CD8-positive, alpha-beta memory T cell (primary cell): ENCODE measurements at regions not wholly inside any gene's neighbourhood (a gene's known extent, or its start where the extent isn't known, plus 50 kb on each side); places are given as distances from the start of the nearest gene placed in this dataset.

Experiments
- CTCF ChIA-PET: fragments of 350-600 bp; sonication (Branson Sonifier 250); formaldehyde crosslinking; loops from one replicate; lab custom pipeline; 2021; ENCODE audit warnings: antibody characterized with exemption; lab: Charles Lee
- POLR2A ChIA-PET: fragments of 350-600 bp; sonication (Branson Sonifier 250); formaldehyde crosslinking; loops from one replicate; lab custom pipeline; 2021; ENCODE audit warnings: antibody characterized with exemption; lab: Charles Lee
- DNase-seq, 5 donors: peaks; one replicate each; pipeline versions ENCODE4 v3.0.0 to v3.0.0-alpha.2; 2020 to 2022; ENCODE audit warnings: mixed read lengths in 1 of 5
- H3K27ac ChIP-seq: one replicate; pipeline ENCODE4 v1.7.0; 2013; ENCODE audit warnings: low read depth, mild to moderate bottlenecking, low read length, moderate library complexity
- H3K27me3 ChIP-seq: 2 replicates; pipeline ENCODE4 v1.7.0; 2013; ENCODE audit warnings: low read length, mild to moderate bottlenecking; ENCODE audit not compliant: insufficient read depth, poor library complexity, severe bottlenecking
- H3K36me3 ChIP-seq: 2 replicates; pipeline ENCODE4 v1.7.0; 2013; ENCODE audit warnings: mild to moderate bottlenecking, low read length, moderate library complexity; ENCODE audit not compliant: insufficient read depth
- H3K4me1 ChIP-seq: 2 replicates; pipeline ENCODE4 v1.7.0; 2013; ENCODE audit warnings: mild to moderate bottlenecking, low read length, moderate library complexity; ENCODE audit not compliant: insufficient read depth
- H3K4me3 ChIP-seq: 2 replicates; pipeline ENCODE4 v1.7.0; 2013; ENCODE audit warnings: mild to moderate bottlenecking, low read length
- H3K9me3 ChIP-seq: 2 replicates; pipeline ENCODE4 v1.7.0; 2013; ENCODE audit warnings: mild to moderate bottlenecking, low read length
- H3K27ac Mint-ChIP-seq, 8 donors: one replicate each; pipeline ENCODE4 v1.8.0; 2020 to 2021; ENCODE audit warnings: mixed read lengths in 8 of 8, mild to moderate bottlenecking in 6 of 8, inconsistent platforms in 3 of 8, moderate library complexity in 3 of 8
- H3K27me3 Mint-ChIP-seq, 2 donors: one replicate each; pipeline ENCODE4 v1.8.0; 2020 to 2021; ENCODE audit warnings: mixed read lengths in 2 of 2, mild to moderate bottlenecking in 1 of 2, moderate library complexity in 1 of 2
- H3K36me3 Mint-ChIP-seq, 3 donors: one replicate each; pipeline ENCODE4 v1.8.0; 2020 to 2021; ENCODE audit warnings: mixed read lengths in 3 of 3, inconsistent platforms in 1 of 3, mild to moderate bottlenecking in 1 of 3
- H3K4me1 Mint-ChIP-seq, 3 donors: one replicate each; pipeline ENCODE4 v1.8.0; 2020 to 2021; ENCODE audit warnings: mixed read lengths in 3 of 3, inconsistent platforms in 1 of 3, mild to moderate bottlenecking in 1 of 3
- H3K4me3 Mint-ChIP-seq, 7 donors: one replicate each; pipeline ENCODE4 v1.8.0; 2020 to 2021; ENCODE audit warnings: mixed read lengths in 7 of 7, mild to moderate bottlenecking in 6 of 7, moderate library complexity in 4 of 7, inconsistent platforms in 2 of 7
- H3K9me3 Mint-ChIP-seq, 5 donors: one replicate each; pipeline ENCODE4 v1.8.0; 2020 to 2022; ENCODE audit warnings: mixed read lengths in 5 of 5, mild to moderate bottlenecking in 3 of 5, moderate library complexity in 2 of 5, inconsistent platforms in 1 of 5

GRCh38 chr6:73964241-73964854 is 268.3 kb downstream of the CD109 start:
- DNase-seq: no peak
- no peak overlapping the region for H3K4me3 Mint-ChIP-seq
- CTCF ChIA-PET: no interaction called here

GRCh38 chr6:73962884-73963283 is 266.9 kb downstream of the CD109 start:
- Mint-ChIP-seq H3K27me3 (peaks cover 0 to 6% of the 10 kb centered on the region in 2 donors), H3K36me3 (no peaks in the 10 kb centered on the region), H3K4me3 (no peak overlapping the region), H3K4me1 (no peaks in the 10 kb centered on the region), H3K27ac (no peak overlapping the region), H3K9me3 (peaks cover 0 to 3% (median 0%) of the 10 kb centered on the region in 5 donors)
- H3K4me3 ChIP-seq: no peak overlapping the region
- no peak overlapping the region for H3K27ac ChIP-seq
- no peaks in the 10 kb centered on the region for H3K9me3 ChIP-seq
- no peaks in the 10 kb centered on the region for H3K36me3 ChIP-seq
- no peaks in the 10 kb centered on the region for H3K27me3 ChIP-seq
- ChIA-PET POLR2A (no interaction called here), CTCF (no interaction called here)
- no peaks in the 10 kb centered on the region for H3K4me1 ChIP-seq
- no peak for DNase-seq

More at GRCh38 chr6:73964241-73964854, 268.3 kb downstream of the CD109 start:
- no peak overlapping the region for H3K4me3 ChIP-seq
- H3K9me3 Mint-ChIP-seq: peaks cover 0 to 3% (median 0%) of the 10 kb centered on the region in 5 donors
- H3K36me3 Mint-ChIP-seq: no peaks in the 10 kb centered on the region
- H3K4me1 Mint-ChIP-seq: no peaks in the 10 kb centered on the region
- H3K9me3 ChIP-seq: no peaks in the 10 kb centered on the region
- peaks cover 0 to 6% of the 10 kb centered on the region in 2 donors for H3K27me3 Mint-ChIP-seq
- H3K27ac Mint-ChIP-seq: no peak overlapping the region
- H3K27me3 ChIP-seq: no peaks in the 10 kb centered on the region
- POLR2A ChIA-PET: no interaction called here
- H3K4me1 ChIP-seq: no peaks in the 10 kb centered on the region
- H3K36me3 ChIP-seq: no peaks in the 10 kb centered on the region
- no peak overlapping the region for H3K27ac ChIP-seq

GRCh38 chr6:73956305-73956704 is 260.3 kb downstream of the CD109 start:
- Histone ChIP-seq H3K27me3 (no peaks in the 10 kb centered on the region), H3K27ac (no peak overlapping the region), H3K9me3 (no peaks in the 10 kb centered on the region), H3K4me3 (no peak overlapping the region), H3K4me1 (no peaks in the 10 kb centered on the region), H3K36me3 (no peaks in the 10 kb centered on the region)
- H3K4me3 Mint-ChIP-seq: no peak overlapping the region
- CTCF ChIA-PET: no interaction called here
- peaks cover 0 to 3% (median 0%) of the 10 kb centered on the region in 5 donors for H3K9me3 Mint-ChIP-seq
- H3K4me1 Mint-ChIP-seq: no peaks in the 10 kb centered on the region
- no peak for DNase-seq
- no peaks in the 10 kb centered on the region for H3K36me3 Mint-ChIP-seq
- no peak overlapping the region for H3K27ac Mint-ChIP-seq
- no peaks in the 10 kb centered on the region for H3K27me3 Mint-ChIP-seq
- POLR2A ChIA-PET: no interaction called here

- POLR2A ChIA-PET: no interaction called here
- Mint-ChIP-seq H3K36me3 (no peaks in the 10 kb centered on the region), H3K4me3 (no peak overlapping the region), H3K9me3 (no peaks in the 10 kb centered on the region), H3K27me3 (no peaks in the 10 kb centered on the region), H3K27ac (no peak overlapping the region), H3K4me1 (no peaks in the 10 kb centered on the region)
- Histone ChIP-seq H3K4me3 (no peak overlapping the region), H3K9me3 (no peaks in the 10 kb centered on the region), H3K4me1 (no peaks in the 10 kb centered on the region), H3K27me3 (no peaks in the 10 kb centered on the region), H3K36me3 (no peaks in the 10 kb centered on the region), H3K27ac (no peak overlapping the region)
- CTCF ChIA-PET: no interaction called here
- DNase-seq: no peak
Measured at GRCh38 chr6:73955800-73956199, 259.8 kb downstream of the CD109 start.

- H3K27me3 ChIP-seq: no peaks in the 10 kb centered on the region
- H3K36me3 ChIP-seq: no peaks in the 10 kb centered on the region
- no peaks in the 10 kb centered on the region for H3K36me3 Mint-ChIP-seq
- H3K9me3 Mint-ChIP-seq: no peaks in the 10 kb centered on the region
- ChIA-PET CTCF (no interaction called here), POLR2A (no interaction called here)
- H3K4me3 ChIP-seq: no peak overlapping the region
- no peak overlapping the region for H3K27ac ChIP-seq
- DNase-seq: no peak
- no peaks in the 10 kb centered on the region for H3K4me1 ChIP-seq
- H3K4me3 Mint-ChIP-seq: no peak overlapping the region
- H3K27ac Mint-ChIP-seq: no peak overlapping the region
- no peaks in the 10 kb centered on the region for H3K4me1 Mint-ChIP-seq
- H3K9me3 ChIP-seq: no peaks in the 10 kb centered on the region
- H3K27me3 Mint-ChIP-seq: no peaks in the 10 kb centered on the region
Measured at GRCh38 chr6:73954881-73955280, 258.9 kb downstream of the CD109 start.

GRCh38 chr6:73951183-73951582 is 255.2 kb downstream of the CD109 start:
- H3K9me3 Mint-ChIP-seq: peaks cover 0 to 16% (median 4%) of the 10 kb centered on the region in 5 donors
- no peak overlapping the region for H3K27ac ChIP-seq
- H3K36me3 ChIP-seq: no peaks in the 10 kb centered on the region
- no peak overlapping the region for H3K4me3 Mint-ChIP-seq
- H3K36me3 Mint-ChIP-seq: no peaks in the 10 kb centered on the region
- ChIA-PET POLR2A (no interaction called here), CTCF (no interaction called here)
- peaks cover 0 to 3% of the 10 kb centered on the region in 2 donors for H3K27me3 Mint-ChIP-seq
- peaks cover 4% of the 10 kb centered on the region for H3K9me3 ChIP-seq
- no peaks in the 10 kb centered on the region for H3K27me3 ChIP-seq
- H3K4me3 ChIP-seq: no peak overlapping the region
- no peaks in the 10 kb centered on the region for H3K4me1 ChIP-seq
- no peak for DNase-seq
- H3K27ac Mint-ChIP-seq: no peak overlapping the region
- no peaks in the 10 kb centered on the region for H3K4me1 Mint-ChIP-seq

GRCh38 chr6:73943930-73944652 is 248.1 kb downstream of the CD109 start:
- no peaks in the 10 kb centered on the region for H3K4me1 Mint-ChIP-seq
- Histone ChIP-seq H3K27ac (no peak overlapping the region), H3K36me3 (no peaks in the 10 kb centered on the region), H3K4me3 (no peak overlapping the region), H3K9me3 (peaks cover 2% of the 10 kb centered on the region), H3K4me1 (no peaks in the 10 kb centered on the region), H3K27me3 (no peaks in the 10 kb centered on the region)
- H3K36me3 Mint-ChIP-seq: no peaks in the 10 kb centered on the region
- POLR2A ChIA-PET: no interaction called here
- CTCF ChIA-PET: no interaction called here
- H3K4me3 Mint-ChIP-seq: no peak overlapping the region
- H3K9me3 Mint-ChIP-seq: peaks cover 0 to 18% (median 4%) of the 10 kb centered on the region in 5 donors
- H3K27me3 Mint-ChIP-seq: peaks cover 0 to 2% of the 10 kb centered on the region in 2 donors
- DNase-seq: no peak
- no peak overlapping the region for H3K27ac Mint-ChIP-seq

GRCh38 chr6:73943411-73943810 is 247.4 kb downstream of the CD109 start:
- no peak overlapping the region for H3K4me3 Mint-ChIP-seq
- H3K9me3 Mint-ChIP-seq: peaks cover 0 to 20% (median 4%) of the 10 kb centered on the region in 5 donors
- no peak for DNase-seq
- peaks cover 0 to 2% of the 10 kb centered on the region in 2 donors for H3K27me3 Mint-ChIP-seq
- no peak overlapping the region for H3K27ac Mint-ChIP-seq
- CTCF ChIA-PET: no interaction called here
- H3K4me1 ChIP-seq: no peaks in the 10 kb centered on the region
- H3K36me3 Mint-ChIP-seq: no peaks in the 10 kb centered on the region
- POLR2A ChIA-PET: no interaction called here
- H3K36me3 ChIP-seq: no peaks in the 10 kb centered on the region
- H3K27me3 ChIP-seq: no peaks in the 10 kb centered on the region
- H3K4me3 ChIP-seq: no peak overlapping the region
- no peaks in the 10 kb centered on the region for H3K9me3 ChIP-seq
- H3K27ac ChIP-seq: no peak overlapping the region
- H3K4me1 Mint-ChIP-seq: no peaks in the 10 kb centered on the region
